Osteocyte (in vitro differentiated cells): ENCODE measurements at regions not wholly inside any gene's neighbourhood (a gene's known extent, or its start where the extent isn't known, plus 50 kb on each side); places are given as distances from the start of the nearest gene placed in this dataset.

Experiments used
- DNase-seq: peaks from one replicate; pipeline ENCODE4 v3.0.0; 2021; ENCODE audit warnings: mixed read lengths; ENCODE audit not compliant: unreplicated experiment; ENCODE audit errors: extremely low spot score
- H3K27ac Mint-ChIP-seq: one replicate; pipeline ENCODE4 v1.8.0; 2021; ENCODE audit warnings: mild to moderate bottlenecking, mixed read lengths; ENCODE audit not compliant: unreplicated experiment
- H3K27me3 Mint-ChIP-seq: one replicate; pipeline ENCODE4 v1.8.0; 2021; ENCODE audit warnings: mixed read lengths; ENCODE audit not compliant: unreplicated experiment
- H3K36me3 Mint-ChIP-seq: one replicate; pipeline ENCODE4 v1.8.0; 2021; ENCODE audit warnings: mixed read lengths; ENCODE audit not compliant: unreplicated experiment
- H3K4me1 Mint-ChIP-seq: one replicate; pipeline ENCODE4 v1.8.0; 2021; ENCODE audit warnings: mixed read lengths; ENCODE audit not compliant: unreplicated experiment
- H3K4me3 Mint-ChIP-seq: one replicate; pipeline ENCODE4 v1.8.0; 2021; ENCODE audit warnings: mild to moderate bottlenecking, moderate library complexity, mixed read lengths; ENCODE audit not compliant: unreplicated experiment
- H3K9me3 Mint-ChIP-seq: one replicate; pipeline ENCODE4 v1.8.0; 2021; ENCODE audit warnings: mixed read lengths; ENCODE audit not compliant: unreplicated experiment
- TF ChIP-seq, protein P1 (sequence below): fragments of 200-600 bp; sonication (generic); IDR thresholded peaks from 2 replicates; pipeline ENCODE4 v1.5.0; 2021; ENCODE audit warnings: antibody characterized with exemption, mild to moderate bottlenecking, moderate library complexity

DNA sequence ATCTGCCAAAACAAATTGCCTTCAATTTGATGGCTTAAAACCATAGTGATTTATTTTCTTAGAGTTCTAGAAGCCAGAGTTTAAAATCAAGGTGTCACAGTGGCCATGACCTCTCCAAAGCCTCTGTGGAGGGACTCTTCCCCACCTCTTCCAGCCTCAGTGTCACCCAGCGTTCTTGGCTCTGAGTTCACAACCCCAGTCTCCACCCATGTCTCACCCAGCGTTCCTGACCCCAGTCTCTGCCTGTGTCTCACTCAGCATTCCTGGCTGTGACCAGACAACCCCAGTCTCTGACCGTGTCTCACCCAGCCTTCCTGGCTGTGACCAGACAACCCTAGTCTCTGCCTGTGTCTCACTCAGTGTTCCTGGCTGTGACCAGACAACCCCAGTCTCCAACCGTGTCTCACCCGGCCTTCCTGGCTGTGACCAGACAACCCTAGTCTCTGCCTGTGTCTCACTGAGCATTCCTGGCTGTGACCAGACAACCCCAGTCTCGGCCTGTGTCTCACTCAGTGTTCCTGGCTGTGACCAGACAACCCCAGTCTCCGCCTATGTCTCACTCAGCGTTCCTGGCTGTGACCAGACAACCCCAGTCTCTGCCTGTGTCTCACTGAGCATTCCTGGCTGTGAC, 299.3 kb downstream of the GALR1 start:
- DNase-seq: no peak
- TF ChIP-seq, protein P1, sequence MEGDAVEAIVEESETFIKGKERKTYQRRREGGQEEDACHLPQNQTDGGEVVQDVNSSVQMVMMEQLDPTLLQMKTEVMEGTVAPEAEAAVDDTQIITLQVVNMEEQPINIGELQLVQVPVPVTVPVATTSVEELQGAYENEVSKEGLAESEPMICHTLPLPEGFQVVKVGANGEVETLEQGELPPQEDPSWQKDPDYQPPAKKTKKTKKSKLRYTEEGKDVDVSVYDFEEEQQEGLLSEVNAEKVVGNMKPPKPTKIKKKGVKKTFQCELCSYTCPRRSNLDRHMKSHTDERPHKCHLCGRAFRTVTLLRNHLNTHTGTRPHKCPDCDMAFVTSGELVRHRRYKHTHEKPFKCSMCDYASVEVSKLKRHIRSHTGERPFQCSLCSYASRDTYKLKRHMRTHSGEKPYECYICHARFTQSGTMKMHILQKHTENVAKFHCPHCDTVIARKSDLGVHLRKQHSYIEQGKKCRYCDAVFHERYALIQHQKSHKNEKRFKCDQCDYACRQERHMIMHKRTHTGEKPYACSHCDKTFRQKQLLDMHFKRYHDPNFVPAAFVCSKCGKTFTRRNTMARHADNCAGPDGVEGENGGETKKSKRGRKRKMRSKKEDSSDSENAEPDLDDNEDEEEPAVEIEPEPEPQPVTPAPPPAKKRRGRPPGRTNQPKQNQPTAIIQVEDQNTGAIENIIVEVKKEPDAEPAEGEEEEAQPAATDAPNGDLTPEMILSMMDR: no peak
- Mint-ChIP-seq H3K9me3 (peaks cover 24% of the 10 kb centered on the region), H3K27me3 (no peaks in the 10 kb centered on the region), H3K27ac (no peak overlapping the region), H3K36me3 (no peaks in the 10 kb centered on the region), H3K4me1 (no peaks in the 10 kb centered on the region), H3K4me3 (no peak overlapping the region)

DNA sequence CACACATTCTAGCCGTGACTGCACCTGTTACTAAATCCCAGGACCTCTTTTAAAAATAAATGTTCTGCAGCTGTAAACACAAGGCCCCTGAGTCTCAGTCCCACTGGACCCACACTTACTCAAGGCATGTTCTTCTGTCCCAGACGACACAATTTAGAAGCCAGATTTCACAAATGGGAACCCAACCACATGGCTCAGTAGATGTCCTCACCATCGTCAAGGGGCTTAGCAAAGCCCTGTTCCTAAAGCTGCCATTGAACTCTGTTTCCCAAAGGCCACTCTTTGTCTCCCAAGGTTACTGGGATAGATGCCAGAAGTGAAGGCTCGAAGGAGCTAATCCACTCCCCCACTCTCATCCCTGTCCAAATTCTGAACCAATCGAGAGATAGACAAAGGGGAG, 301.0 kb downstream of the GALR1 start:
- no peaks in the 10 kb centered on the region for H3K27me3 Mint-ChIP-seq
- TF ChIP-seq, protein P1: no peak
- H3K36me3 Mint-ChIP-seq: no peaks in the 10 kb centered on the region
- H3K4me3 Mint-ChIP-seq: no peak overlapping the region
- peaks cover 22% of the 10 kb centered on the region for H3K9me3 Mint-ChIP-seq
- DNase-seq: no peak
- no peaks in the 10 kb centered on the region for H3K4me1 Mint-ChIP-seq
- no peak overlapping the region for H3K27ac Mint-ChIP-seq

DNA sequence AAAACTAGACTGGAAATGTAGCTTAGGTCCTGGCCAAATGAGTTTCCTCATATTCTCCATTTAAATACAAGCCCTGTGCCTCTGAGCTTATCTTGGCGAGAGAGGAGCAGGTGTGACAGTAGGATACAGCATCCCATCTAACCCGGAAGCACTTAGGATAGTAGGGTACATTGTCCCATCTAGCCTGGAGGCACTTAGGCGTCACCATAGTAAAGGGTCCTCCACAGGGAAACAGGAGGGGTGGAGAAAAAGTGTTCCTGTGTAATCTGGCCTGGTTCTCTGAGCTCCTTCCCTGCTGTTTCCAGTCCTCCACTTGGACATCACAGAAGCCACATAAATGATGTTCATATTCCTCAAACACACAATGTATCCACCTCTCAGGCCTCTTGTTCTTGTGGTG, 301.4 kb downstream of the GALR1 start:
- Mint-ChIP-seq H3K4me3 (no peak overlapping the region), H3K4me1 (no peaks in the 10 kb centered on the region), H3K36me3 (no peaks in the 10 kb centered on the region), H3K27ac (no peak overlapping the region), H3K9me3 (peaks cover 22% of the 10 kb centered on the region), H3K27me3 (no peaks in the 10 kb centered on the region)
- TF ChIP-seq, protein P1: no peak
- no peak for DNase-seq

DNA sequence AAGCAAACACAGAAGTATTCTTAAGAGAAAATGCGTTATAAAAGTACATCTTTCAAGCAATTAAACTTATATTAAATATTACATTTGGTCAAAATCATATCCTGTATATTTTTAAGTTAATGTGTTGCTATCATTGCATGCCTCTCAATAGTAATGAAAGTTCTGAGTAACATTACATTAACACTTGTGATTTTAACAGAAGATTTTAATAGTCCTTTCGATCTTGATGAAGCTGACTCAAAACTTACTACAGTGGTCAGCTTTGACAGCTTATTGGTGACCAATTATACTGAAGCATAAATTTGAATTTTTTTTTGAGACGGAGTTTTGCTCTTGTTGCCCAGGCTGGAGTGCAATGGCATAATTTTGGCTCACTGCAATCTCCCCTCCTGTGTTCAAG, 303.3 kb downstream of the GALR1 start:
- no peak for DNase-seq
- Mint-ChIP-seq H3K27me3 (no peaks in the 10 kb centered on the region), H3K27ac (no peak overlapping the region), H3K4me3 (no peak overlapping the region), H3K9me3 (peaks cover 26% of the 10 kb centered on the region), H3K36me3 (no peaks in the 10 kb centered on the region), H3K4me1 (no peaks in the 10 kb centered on the region)
- TF ChIP-seq, protein P1: no peak

DNA sequence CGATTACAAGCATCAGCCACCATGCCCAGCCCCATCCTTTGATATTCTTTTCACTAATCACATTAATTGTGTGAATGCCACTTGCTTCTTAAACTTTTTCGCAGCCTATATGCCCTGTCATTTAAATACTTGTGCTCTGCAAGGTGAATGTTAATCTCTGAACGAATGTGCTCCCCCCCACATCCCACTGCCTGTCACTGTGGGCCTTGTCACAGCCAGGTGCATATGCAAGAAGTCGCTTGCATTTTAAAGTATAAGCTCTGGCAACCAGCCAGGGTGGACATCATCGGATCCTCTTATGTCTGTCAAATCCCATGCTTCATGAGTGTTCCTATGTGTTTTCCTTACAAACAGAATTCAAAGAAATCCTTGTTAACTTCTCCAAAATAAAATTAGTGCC, 304.4 kb downstream of the GALR1 start:
- TF ChIP-seq, protein P1: no peak
- DNase-seq: no peak
- Mint-ChIP-seq H3K27ac (no peak overlapping the region), H3K36me3 (no peaks in the 10 kb centered on the region), H3K4me1 (no peaks in the 10 kb centered on the region), H3K9me3 (peaks cover 19% of the 10 kb centered on the region), H3K4me3 (no peak overlapping the region), H3K27me3 (no peaks in the 10 kb centered on the region)
